ENCODE measurements at regions not wholly inside any gene's neighbourhood (a gene's known extent, or its start where the extent isn't known, plus 50 kb on each side); places are given as distances from the start of the nearest gene placed in this dataset.

DNA sequence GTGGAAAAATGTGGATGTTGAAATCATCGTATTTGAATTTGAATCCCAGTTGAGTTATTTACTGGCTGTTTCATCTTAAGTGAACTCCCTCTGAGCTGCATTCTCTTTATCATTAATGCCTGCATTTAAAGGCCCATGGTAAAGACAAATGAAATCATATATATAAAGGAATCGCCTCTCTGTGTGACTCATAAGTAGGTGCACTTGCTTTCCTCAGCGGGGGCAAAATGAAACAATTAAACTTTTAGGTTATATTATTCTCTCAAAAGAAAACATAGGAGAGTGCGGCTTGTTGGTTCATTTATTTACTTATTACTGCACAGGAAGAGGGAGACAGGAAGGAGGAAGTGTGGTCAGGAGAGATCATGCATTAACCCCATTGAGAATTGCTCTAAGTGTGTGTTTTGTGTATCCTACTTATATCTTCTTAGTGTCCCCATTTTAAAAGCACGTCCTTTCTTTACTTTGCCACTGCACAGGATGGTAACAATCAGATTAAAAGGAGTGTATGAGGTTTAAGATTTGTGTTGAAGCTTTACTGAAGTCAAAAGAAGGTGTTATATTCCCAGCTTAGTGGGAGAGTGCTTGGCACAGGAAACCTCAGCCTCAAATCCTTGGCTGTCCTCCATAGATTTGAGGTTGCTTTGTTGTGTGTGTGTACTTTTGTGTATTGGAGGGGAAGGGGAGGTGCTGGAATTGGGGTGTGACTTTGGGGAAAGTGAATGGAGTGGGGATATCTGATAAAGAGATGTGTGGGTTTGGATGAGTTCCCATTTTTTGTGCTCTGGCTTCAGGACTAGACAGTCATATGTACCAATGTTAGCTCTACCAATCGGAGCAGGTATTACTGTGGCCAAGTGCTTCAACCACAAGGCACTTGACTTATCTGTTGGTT is 595.8 kb upstream of the NR2F2 start:
- FAIRE-seq, result no peak
- no peak for TF ChIP-seq POLR2A (IDR thresholded peaks at IDR 0.05; ENCODE audit: low read depth, low read length)
- no peak for DNase-seq (ENCODE audit: insufficient read length, low spot score)

DNA sequence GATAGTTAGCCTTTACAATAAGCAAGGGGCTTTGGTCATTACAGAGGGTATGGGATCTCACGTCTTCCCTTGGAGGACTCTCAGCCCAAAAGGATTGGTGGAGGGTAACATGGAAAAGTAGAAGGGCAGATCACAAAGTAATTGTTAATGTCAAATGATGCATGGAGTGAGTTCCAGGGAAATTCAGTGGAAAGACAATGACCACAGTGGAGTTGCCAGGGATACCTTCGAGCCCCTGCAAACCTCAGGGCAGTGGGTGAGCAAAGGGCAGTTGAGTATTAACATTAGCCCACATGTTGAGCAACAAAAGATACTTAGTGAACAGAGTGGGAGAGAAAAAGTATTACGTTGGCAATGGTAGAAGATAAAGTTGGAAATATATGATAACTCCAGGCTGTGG is 593.4 kb upstream of the NR2F2 start:
- no peak for DNase-seq (ENCODE audit: insufficient read length, low spot score)
- FAIRE-seq, result no peak
- TF ChIP-seq POLR2A (IDR thresholded peaks at IDR 0.05; ENCODE audit: low read depth, low read length), result no peak

GRCh38 chr15:95739131-95739530 is 591.4 kb upstream of the NR2F2 start:
- FAIRE-seq (no peak), DNase-seq (ENCODE audit: insufficient read length, low spot score) (no peak)
- TF ChIP-seq POLR2A (IDR thresholded peaks at IDR 0.05; ENCODE audit: low read depth, low read length), result no peak

DNA sequence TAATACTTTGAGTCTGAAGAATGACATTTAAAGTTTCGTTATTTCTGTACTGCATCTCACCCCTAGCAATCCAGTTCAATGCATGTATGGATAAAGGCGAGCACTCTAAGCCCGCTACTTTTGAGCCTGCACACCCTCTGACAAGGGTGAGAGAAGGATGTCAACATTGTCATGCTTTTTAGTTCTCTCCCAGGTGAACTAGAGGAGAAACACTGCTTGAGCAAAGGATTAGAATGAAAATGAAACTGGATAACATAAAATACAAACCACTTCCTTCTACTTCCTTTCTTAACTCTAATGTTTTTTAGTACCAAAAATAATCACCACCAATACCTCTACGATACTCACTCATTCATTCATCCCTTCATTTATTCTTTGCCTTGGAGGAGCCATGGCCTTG is 588.7 kb upstream of the NR2F2 start:
- no peak for FAIRE-seq
- no peak for TF ChIP-seq POLR2A (IDR thresholded peaks at IDR 0.05; ENCODE audit: low read depth, low read length)
- no peak for DNase-seq (ENCODE audit: insufficient read length, low spot score)

- DNase-seq (ENCODE audit: insufficient read length, low spot score) (no peak), FAIRE-seq (no peak)
- no peak for TF ChIP-seq POLR2A (IDR thresholded peaks at IDR 0.05; ENCODE audit: low read depth, low read length)
Observed at GRCh38 chr15:95742256-95742655, 588.2 kb upstream of the NR2F2 start.

GRCh38 chr15:95742836-95743235 is 587.7 kb upstream of the NR2F2 start:
- DNase-seq (ENCODE audit: insufficient read length, low spot score), result no peak
- TF ChIP-seq POLR2A (IDR thresholded peaks at IDR 0.05; ENCODE audit: low read depth, low read length), result no peak
- FAIRE-seq, result no peak

GRCh38 chr15:95757171-95757570 is 573.3 kb upstream of the NR2F2 start:
- FAIRE-seq, result no peak
- no peak for TF ChIP-seq POLR2A (IDR thresholded peaks at IDR 0.05; ENCODE audit: low read depth, low read length)

DNA sequence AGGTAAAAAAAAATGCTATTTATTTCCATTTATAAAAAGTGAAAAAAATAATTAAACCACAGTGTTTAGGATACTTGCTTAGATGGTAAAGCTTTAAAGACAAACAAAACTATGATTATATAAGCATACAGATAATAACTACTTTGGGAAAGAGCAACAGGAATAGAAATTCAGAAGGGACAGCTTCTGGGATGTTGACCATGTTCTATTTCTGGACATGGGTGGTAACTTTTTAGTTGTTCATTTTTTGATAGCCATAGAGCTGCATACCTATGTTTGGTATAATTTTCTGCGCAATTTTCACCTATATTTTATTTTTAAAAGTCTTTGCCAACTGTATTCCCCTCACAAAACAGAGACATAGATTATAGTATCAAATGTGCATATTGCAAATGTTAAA is 572.0 kb upstream of the NR2F2 start:
- FAIRE-seq, result no peak

More at GRCh38 chr15:95757171-95757570, 573.3 kb upstream of the NR2F2 start:
- DNase-seq (ENCODE audit: insufficient read length, low spot score), result no peak

DNA sequence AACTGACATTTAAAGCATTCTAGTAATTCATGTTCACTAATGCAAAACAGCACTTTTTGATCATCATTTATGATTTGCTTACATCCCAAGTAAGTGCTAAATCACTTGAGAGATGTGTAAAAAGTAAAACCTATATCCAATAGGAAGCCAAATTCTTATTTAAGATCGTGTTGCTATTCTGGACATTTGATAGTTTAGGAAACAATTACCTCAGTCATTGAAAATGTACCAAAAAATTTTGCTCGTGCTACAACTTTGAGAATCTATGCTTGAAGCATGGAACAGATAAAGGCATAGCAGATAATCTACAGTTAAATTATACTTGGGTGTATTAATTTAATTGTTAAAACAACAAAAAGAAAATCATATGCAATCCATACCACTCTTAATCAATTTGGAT is 571.6 kb upstream of the NR2F2 start:
- FAIRE-seq (no peak), DNase-seq (ENCODE audit: insufficient read length, low spot score) (no peak)
- no peak for TF ChIP-seq POLR2A (IDR thresholded peaks at IDR 0.05; ENCODE audit: low read depth, low read length)

More for the DNA sequence above, 572.0 kb upstream of the NR2F2 start:
- TF ChIP-seq POLR2A (IDR thresholded peaks at IDR 0.05; ENCODE audit: low read depth, low read length), result no peak
- DNase-seq (ENCODE audit: insufficient read length, low spot score), result no peak

- no peak for FAIRE-seq
- DNase-seq (ENCODE audit: insufficient read length, low spot score), result no peak
Observed at GRCh38 chr15:95760508-95760907, 570.0 kb upstream of the NR2F2 start.

GRCh38 chr15:95761501-95762165 is 568.9 kb upstream of the NR2F2 start:
- DNase-seq (ENCODE audit: insufficient read length, low spot score), result no peak
- FAIRE-seq, result no peak
- no peak for TF ChIP-seq POLR2A (IDR thresholded peaks at IDR 0.05; ENCODE audit: low read depth, low read length)

More at GRCh38 chr15:95760508-95760907, 570.0 kb upstream of the NR2F2 start:
- TF ChIP-seq POLR2A (IDR thresholded peaks at IDR 0.05; ENCODE audit: low read depth, low read length), result no peak

- FAIRE-seq, result no peak
- TF ChIP-seq POLR2A (IDR thresholded peaks at IDR 0.05; ENCODE audit: low read depth, low read length), result no peak
- no peak for DNase-seq (ENCODE audit: insufficient read length, low spot score)
Observed at GRCh38 chr15:95763426-95763825, 567.1 kb upstream of the NR2F2 start.

DNA sequence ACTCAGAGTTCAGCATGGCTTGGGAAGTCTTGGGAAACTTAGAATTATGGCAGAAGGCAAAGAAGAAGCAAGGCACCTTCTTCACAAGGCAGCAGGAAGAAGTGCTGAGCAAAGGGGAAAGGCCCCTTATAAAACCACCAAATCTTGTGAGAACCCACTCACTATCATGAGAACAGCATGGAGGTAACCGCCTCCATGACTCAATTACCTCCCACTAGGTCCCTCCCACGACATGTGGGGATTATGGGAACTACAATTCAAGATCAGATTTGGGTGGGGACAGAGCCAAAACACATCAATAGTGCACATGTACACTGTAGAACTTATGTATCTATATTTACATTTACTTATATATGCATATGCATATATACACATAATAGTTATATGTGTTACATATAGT is 565.3 kb upstream of the NR2F2 start:
- FAIRE-seq (no peak), DNase-seq (ENCODE audit: insufficient read length, low spot score) (no peak)
- TF ChIP-seq POLR2A (IDR thresholded peaks at IDR 0.05; ENCODE audit: low read depth, low read length), result no peak

DNA sequence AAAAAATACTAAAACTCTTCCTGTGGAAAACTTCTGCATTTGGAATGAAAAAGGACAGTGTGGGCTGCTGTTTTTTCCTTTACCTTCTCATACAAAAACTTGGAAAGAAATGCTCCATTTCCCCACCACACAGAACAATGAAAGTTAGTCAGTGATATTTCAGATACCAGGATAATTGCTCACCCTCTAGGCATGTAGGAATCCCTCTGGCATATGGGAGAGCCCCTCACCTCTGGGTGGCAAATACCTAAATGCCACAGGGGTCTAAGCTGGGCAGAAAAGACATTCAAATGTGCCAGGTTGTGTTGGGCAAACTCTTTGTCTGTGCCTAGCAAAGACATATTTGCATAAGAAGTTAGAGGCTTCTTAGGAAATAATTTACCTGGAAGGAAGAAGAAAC is 560.3 kb upstream of the NR2F2 start:
- FAIRE-seq, result no peak
- no peak for TF ChIP-seq POLR2A (IDR thresholded peaks at IDR 0.05; ENCODE audit: low read depth, low read length)
- DNase-seq (ENCODE audit: insufficient read length, low spot score), result peak; percentile 0

DNA sequence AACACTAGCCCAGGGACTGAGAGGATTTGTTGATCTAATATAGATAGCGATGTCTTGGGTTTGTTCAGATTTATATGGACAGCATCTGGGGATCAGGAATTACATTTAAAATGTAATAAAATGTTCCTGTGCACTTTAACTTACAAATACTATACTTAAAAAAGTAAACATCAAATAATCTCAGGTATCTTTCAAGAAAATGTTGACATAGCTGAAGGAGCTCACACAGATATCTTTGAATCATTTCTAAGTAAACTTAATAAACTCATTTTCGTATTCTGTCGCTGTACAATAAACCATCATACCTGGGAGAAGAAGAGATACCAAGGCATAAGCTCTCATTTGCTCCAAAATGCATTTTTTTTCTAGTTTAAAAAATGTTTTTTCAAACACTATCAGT is 557.5 kb upstream of the NR2F2 start:
- FAIRE-seq (no peak), DNase-seq (ENCODE audit: insufficient read length, low spot score) (no peak)
- no peak for TF ChIP-seq POLR2A (IDR thresholded peaks at IDR 0.05; ENCODE audit: low read depth, low read length)
